ENCODE measurements at regions not wholly inside any gene's neighbourhood (a gene's known extent, or its start where the extent isn't known, plus 50 kb on each side); places are given as distances from the start of the nearest gene placed in this dataset.

- H3K36me3 ChIP-seq (ENCODE audit: low read depth, missing control alignments) = no peaks in the 10 kb centered on the region
- no peaks in the 10 kb centered on the region for H3K4me1 ChIP-seq
- H3K27ac ChIP-seq = no peak overlapping the region
- H3K4me3 ChIP-seq = no peak overlapping the region
- no peak for TF ChIP-seq CTCF (IDR thresholded peaks at IDR 0.05)
- TF ChIP-seq POLR2A (IDR thresholded peaks at IDR 0.05) = no peak
- intact Hi-C loops (cut with DNase I; ENCODE audit: low total_unique reads) = no loop called here
- no peaks in the 10 kb centered on the region for H3K27me3 ChIP-seq
- H3K9me3 ChIP-seq = no peaks in the 10 kb centered on the region
- 46 to 52% methylated on average over 2 of the region's 2 CpGs for WGBS, 2 donors
- no peak for DNase-seq
Observed at GRCh38 chr13:47033216-47033615, 136.4 kb upstream of the HTR2A start.

- Histone ChIP-seq H3K4me3 (no peak overlapping the region), H3K4me1 (peaks cover 4% of the 10 kb centered on the region), H3K27ac (no peak overlapping the region), H3K9me3 (no peaks in the 10 kb centered on the region), H3K27me3 (no peaks in the 10 kb centered on the region), H3K36me3 (ENCODE audit: low read depth, missing control alignments) (no peaks in the 10 kb centered on the region)
- TF ChIP-seq POLR2A (IDR thresholded peaks at IDR 0.05) (no peak), CTCF (IDR thresholded peaks at IDR 0.05) (no peak)
- no peak for DNase-seq
- 52 to 57% methylated on average over 6 of the region's 6 CpGs for WGBS, 2 donors
- intact Hi-C loops (cut with DNase I; ENCODE audit: low total_unique reads) = no loop called here
Observed at GRCh38 chr13:47027780-47028437, 131.1 kb upstream of the HTR2A start.

GRCh38 chr13:47025791-47026447 lies 129.1 kb upstream of the HTR2A start:
- Histone ChIP-seq H3K36me3 (ENCODE audit: low read depth, missing control alignments) (no peaks in the 10 kb centered on the region), H3K27me3 (no peaks in the 10 kb centered on the region), H3K9me3 (no peaks in the 10 kb centered on the region), H3K4me3 (no peak overlapping the region), H3K4me1 (peaks cover 4% of the 10 kb centered on the region), H3K27ac (peak overlapping the region in 1 of 2 donors; percentile 17)
- peak; percentile 35 for DNase-seq
- 43 to 51% methylated on average over 5 of the region's 5 CpGs for WGBS, 2 donors
- TF ChIP-seq POLR2A (IDR thresholded peaks at IDR 0.05) = no peak
- no peak for TF ChIP-seq CTCF (IDR thresholded peaks at IDR 0.05)
- intact Hi-C loops (cut with DNase I; ENCODE audit: low total_unique reads) = no loop called here

GRCh38 chr13:47019977-47020376 lies 123.1 kb upstream of the HTR2A start:
- no peak overlapping the region for H3K4me3 ChIP-seq
- TF ChIP-seq POLR2A (IDR thresholded peaks at IDR 0.05) (no peak), CTCF (IDR thresholded peaks at IDR 0.05) (no peak)
- no peaks in the 10 kb centered on the region for H3K4me1 ChIP-seq
- no peaks in the 10 kb centered on the region for H3K36me3 ChIP-seq (ENCODE audit: low read depth, missing control alignments)
- no peaks in the 10 kb centered on the region for H3K9me3 ChIP-seq
- no peak overlapping the region for H3K27ac ChIP-seq
- DNase-seq = no peak
- H3K27me3 ChIP-seq = no peaks in the 10 kb centered on the region
- intact Hi-C loops (cut with DNase I; ENCODE audit: low total_unique reads) = no loop called here

GRCh38 chr13:47017476-47017875 lies 120.6 kb upstream of the HTR2A start:
- H3K4me3 ChIP-seq = no peak overlapping the region
- H3K36me3 ChIP-seq (ENCODE audit: low read depth, missing control alignments) = no peaks in the 10 kb centered on the region
- intact Hi-C loops (cut with DNase I; ENCODE audit: low total_unique reads) = no loop called here
- H3K9me3 ChIP-seq = no peaks in the 10 kb centered on the region
- TF ChIP-seq CTCF (IDR thresholded peaks at IDR 0.05) (no peak), POLR2A (IDR thresholded peaks at IDR 0.05) (no peak)
- WGBS, 2 donors = 70 to 79% methylated on average over 1 of the region's 1 CpG
- DNase-seq = no peak
- H3K27ac ChIP-seq = no peak overlapping the region
- H3K27me3 ChIP-seq = no peaks in the 10 kb centered on the region
- no peaks in the 10 kb centered on the region for H3K4me1 ChIP-seq
